Activated T-cell treated with anti-CD3 and anti-CD28 coated beads, Interleukin-2, amount 50 U/mL, for 4 hours (primary cell): ENCODE measurements at regions not wholly inside any gene's neighbourhood (a gene's known extent, or its start where the extent isn't known, plus 50 kb on each side); places are given as distances from the start of the nearest gene placed in this dataset.

Experiments
- ATAC-seq, 2 donors: fragments of 200-7000 bp; cut with Tn5 transposase; one replicate each; pipeline ENCODE4 v1.10.0; 2021
- DNase-seq: peaks from one replicate; pipeline ENCODE4 v3.0.0-alpha.2; 2020
- H3K27me3 Mint-ChIP-seq: one replicate; pipeline ENCODE4 v1.8.0; 2021; ENCODE audit warnings: low read depth, mixed read lengths
- H3K36me3 Mint-ChIP-seq: one replicate; pipeline ENCODE4 v1.8.0; 2022; ENCODE audit warnings: mixed read lengths; ENCODE audit not compliant: insufficient read depth
- H3K4me1 Mint-ChIP-seq: one replicate; pipeline ENCODE4 v1.8.0; 2021; ENCODE audit warnings: low read depth, mixed read lengths
- H3K4me3 Mint-ChIP-seq: one replicate; pipeline ENCODE4 v1.8.0; 2021; ENCODE audit warnings: mild to moderate bottlenecking, moderate library complexity, mixed read lengths
- H3K9me3 Mint-ChIP-seq: one replicate; pipeline ENCODE4 v1.8.0; 2021; ENCODE audit warnings: mixed read lengths

GRCh38 chr3:59321881-59322540, 272.2 kb upstream of the CFAP20DC start:
- Mint-ChIP-seq H3K4me3 (no peak overlapping the region), H3K9me3 (no peaks in the 10 kb centered on the region), H3K27me3 (no peaks in the 10 kb centered on the region), H3K4me1 (no peaks in the 10 kb centered on the region), H3K36me3 (no peaks in the 10 kb centered on the region)
- DNase-seq (no peak), ATAC-seq (no peak)

GRCh38 chr3:59320080-59320479, 270.3 kb upstream of the CFAP20DC start:
- DNase-seq (no peak), ATAC-seq (no peak)
- Mint-ChIP-seq H3K36me3 (no peaks in the 10 kb centered on the region), H3K4me3 (no peak overlapping the region), H3K27me3 (no peaks in the 10 kb centered on the region), H3K9me3 (no peaks in the 10 kb centered on the region), H3K4me1 (peaks cover 3% of the 10 kb centered on the region)

- ATAC-seq (no peak), DNase-seq (no peak)
- Mint-ChIP-seq H3K4me3 (no peak overlapping the region), H3K36me3 (no peaks in the 10 kb centered on the region), H3K27me3 (no peaks in the 10 kb centered on the region), H3K4me1 (peaks cover 3% of the 10 kb centered on the region), H3K9me3 (no peaks in the 10 kb centered on the region)
These were observed 269.6 kb upstream of the CFAP20DC start for GRCh38 chr3:59319442-59319841.

- ATAC-seq, result no peak
- Mint-ChIP-seq H3K4me1 (peaks cover 3% of the 10 kb centered on the region), H3K9me3 (no peaks in the 10 kb centered on the region), H3K4me3 (no peak overlapping the region), H3K36me3 (no peaks in the 10 kb centered on the region), H3K27me3 (no peaks in the 10 kb centered on the region)
- no peak for DNase-seq
These were observed 269.1 kb upstream of the CFAP20DC start for GRCh38 chr3:59318881-59319280.

GRCh38 chr3:59317386-59317785, 267.6 kb upstream of the CFAP20DC start:
- H3K27me3 Mint-ChIP-seq, result no peaks in the 10 kb centered on the region
- DNase-seq, result no peak
- peaks cover 3% of the 10 kb centered on the region for H3K4me1 Mint-ChIP-seq
- no peak for ATAC-seq
- no peaks in the 10 kb centered on the region for H3K9me3 Mint-ChIP-seq
- no peak overlapping the region for H3K4me3 Mint-ChIP-seq
- no peaks in the 10 kb centered on the region for H3K36me3 Mint-ChIP-seq

- DNase-seq, result no peak
- Mint-ChIP-seq H3K27me3 (no peaks in the 10 kb centered on the region), H3K36me3 (no peaks in the 10 kb centered on the region), H3K4me3 (no peak overlapping the region), H3K4me1 (peaks cover 3% of the 10 kb centered on the region), H3K9me3 (no peaks in the 10 kb centered on the region)
- ATAC-seq, result no peak
These were observed 267.0 kb upstream of the CFAP20DC start for GRCh38 chr3:59316688-59317275.

GRCh38 chr3:59313365-59313764, 263.5 kb upstream of the CFAP20DC start:
- Mint-ChIP-seq H3K4me3 (no peak overlapping the region), H3K4me1 (peaks cover 10% of the 10 kb centered on the region), H3K27me3 (no peaks in the 10 kb centered on the region), H3K9me3 (no peaks in the 10 kb centered on the region), H3K36me3 (no peaks in the 10 kb centered on the region)
- ATAC-seq (peak in 1 of 2 donors; percentile 66), DNase-seq (peak; percentile 32)

- Mint-ChIP-seq H3K4me1 (peaks cover 10% of the 10 kb centered on the region), H3K4me3 (no peak overlapping the region), H3K36me3 (no peaks in the 10 kb centered on the region), H3K27me3 (no peaks in the 10 kb centered on the region), H3K9me3 (no peaks in the 10 kb centered on the region)
- DNase-seq (no peak), ATAC-seq (no peak)
These were observed 261.4 kb upstream of the CFAP20DC start for GRCh38 chr3:59311231-59311630.

- Mint-ChIP-seq H3K36me3 (no peaks in the 10 kb centered on the region), H3K4me1 (peaks cover 9% of the 10 kb centered on the region), H3K4me3 (no peak overlapping the region), H3K9me3 (no peaks in the 10 kb centered on the region), H3K27me3 (no peaks in the 10 kb centered on the region)
- ATAC-seq, result no peak
- no peak for DNase-seq
These were observed 260.9 kb upstream of the CFAP20DC start for GRCh38 chr3:59310736-59311135.

- no peaks in the 10 kb centered on the region for H3K9me3 Mint-ChIP-seq
- no peak for ATAC-seq
- H3K36me3 Mint-ChIP-seq, result no peaks in the 10 kb centered on the region
- H3K4me3 Mint-ChIP-seq, result no peak overlapping the region
- H3K27me3 Mint-ChIP-seq, result no peaks in the 10 kb centered on the region
- peaks cover 7% of the 10 kb centered on the region for H3K4me1 Mint-ChIP-seq
- DNase-seq, result no peak
These were observed 258.9 kb upstream of the CFAP20DC start for GRCh38 chr3:59308684-59309083.

- H3K27me3 Mint-ChIP-seq, result no peaks in the 10 kb centered on the region
- no peaks in the 10 kb centered on the region for H3K9me3 Mint-ChIP-seq
- DNase-seq, result no peak
- H3K4me1 Mint-ChIP-seq, result peaks cover 7% of the 10 kb centered on the region
- no peak overlapping the region for H3K4me3 Mint-ChIP-seq
- no peak for ATAC-seq
- H3K36me3 Mint-ChIP-seq, result no peaks in the 10 kb centered on the region
These were observed 258.2 kb upstream of the CFAP20DC start for GRCh38 chr3:59308001-59308400.

- no peak for DNase-seq
- no peaks in the 10 kb centered on the region for H3K27me3 Mint-ChIP-seq
- H3K36me3 Mint-ChIP-seq, result no peaks in the 10 kb centered on the region
- no peak for ATAC-seq
- H3K4me3 Mint-ChIP-seq, result no peak overlapping the region
- H3K9me3 Mint-ChIP-seq, result no peaks in the 10 kb centered on the region
- peaks cover 7% of the 10 kb centered on the region for H3K4me1 Mint-ChIP-seq
These were observed 256.6 kb upstream of the CFAP20DC start for GRCh38 chr3:59306436-59306835.

- H3K27me3 Mint-ChIP-seq, result no peaks in the 10 kb centered on the region
These were observed 254.5 kb upstream of the CFAP20DC start for GRCh38 chr3:59304296-59304695.

GRCh38 chr3:59303452-59303851, 253.6 kb upstream of the CFAP20DC start:
- no peaks in the 10 kb centered on the region for H3K36me3 Mint-ChIP-seq
- ATAC-seq, result no peak
- H3K4me3 Mint-ChIP-seq, result no peak overlapping the region
- no peaks in the 10 kb centered on the region for H3K4me1 Mint-ChIP-seq
- peaks cover 8% of the 10 kb centered on the region for H3K9me3 Mint-ChIP-seq
- H3K27me3 Mint-ChIP-seq, result no peaks in the 10 kb centered on the region
- no peak for DNase-seq

More at GRCh38 chr3:59304296-59304695, 254.5 kb upstream of the CFAP20DC start:
- H3K4me3 Mint-ChIP-seq, result no peak overlapping the region
- DNase-seq, result no peak
- H3K36me3 Mint-ChIP-seq, result no peaks in the 10 kb centered on the region
- peaks cover 8% of the 10 kb centered on the region for H3K9me3 Mint-ChIP-seq
- ATAC-seq, result no peak
- H3K4me1 Mint-ChIP-seq, result no peaks in the 10 kb centered on the region

GRCh38 chr3:59302442-59302841, 252.6 kb upstream of the CFAP20DC start:
- no peaks in the 10 kb centered on the region for H3K4me1 Mint-ChIP-seq
- H3K4me3 Mint-ChIP-seq, result no peak overlapping the region
- H3K9me3 Mint-ChIP-seq, result peaks cover 8% of the 10 kb centered on the region
- no peak for ATAC-seq
- no peaks in the 10 kb centered on the region for H3K36me3 Mint-ChIP-seq
- no peak for DNase-seq
- no peaks in the 10 kb centered on the region for H3K27me3 Mint-ChIP-seq
